Kidney epithelial cell (primary cell): ENCODE measurements at regions not wholly inside any gene's neighbourhood (a gene's known extent, or its start where the extent isn't known, plus 50 kb on each side); places are given as distances from the start of the nearest gene placed in this dataset.

Experiments used
- DNase-seq: peaks from one replicate; pipeline ENCODE4 v3.0.0-alpha.2; 2010; ENCODE audit warnings: low read depth
- H3K27me3 ChIP-seq: 2 replicates; pipeline ENCODE4 v1.6.0; 2011; ENCODE audit warnings: low read length; ENCODE audit not compliant: control insufficient read depth, insufficient read depth
- H3K36me3 ChIP-seq: 2 replicates; pipeline ENCODE4 v1.5.1; 2011; ENCODE audit warnings: low read length; ENCODE audit not compliant: control insufficient read depth, insufficient read depth
- H3K4me3 ChIP-seq: 2 replicates; pipeline ENCODE4 v1.5.1; 2011; ENCODE audit warnings: low read depth, mild to moderate bottlenecking, control low read depth, low read length
- TF ChIP-seq, protein P1 (sequence below): IDR thresholded peaks from 2 replicates; pipeline ENCODE4 v1.5.1; 2011; ENCODE audit warnings: mild to moderate bottlenecking, moderate library complexity, low read length, control low read depth, inconsistent platforms; ENCODE audit not compliant: insufficient read depth, poor library complexity, severe bottlenecking

DNA sequence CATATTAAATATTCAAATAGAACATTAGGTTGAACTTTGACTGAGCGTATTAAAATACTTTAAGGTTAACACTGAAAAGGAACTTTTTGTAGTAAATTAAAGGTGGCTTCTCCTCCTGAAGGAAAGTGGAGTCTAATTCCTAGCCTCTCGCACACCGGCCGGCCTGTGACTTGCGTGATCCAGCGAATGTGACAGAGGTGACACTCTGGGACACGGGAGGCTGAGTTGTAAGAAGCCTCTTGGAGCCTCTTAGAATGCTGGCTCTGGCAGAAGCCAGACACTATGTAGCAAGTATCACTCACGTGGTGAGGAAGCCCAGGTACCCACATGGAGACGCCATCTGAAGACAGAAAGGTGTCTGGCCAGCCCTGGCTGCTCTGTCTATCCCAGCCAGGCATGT, 64.9 kb upstream of the NSMCE3 start:
- no peaks in the 10 kb centered on the region for H3K36me3 ChIP-seq
- DNase-seq: no peak
- TF ChIP-seq, protein P1, sequence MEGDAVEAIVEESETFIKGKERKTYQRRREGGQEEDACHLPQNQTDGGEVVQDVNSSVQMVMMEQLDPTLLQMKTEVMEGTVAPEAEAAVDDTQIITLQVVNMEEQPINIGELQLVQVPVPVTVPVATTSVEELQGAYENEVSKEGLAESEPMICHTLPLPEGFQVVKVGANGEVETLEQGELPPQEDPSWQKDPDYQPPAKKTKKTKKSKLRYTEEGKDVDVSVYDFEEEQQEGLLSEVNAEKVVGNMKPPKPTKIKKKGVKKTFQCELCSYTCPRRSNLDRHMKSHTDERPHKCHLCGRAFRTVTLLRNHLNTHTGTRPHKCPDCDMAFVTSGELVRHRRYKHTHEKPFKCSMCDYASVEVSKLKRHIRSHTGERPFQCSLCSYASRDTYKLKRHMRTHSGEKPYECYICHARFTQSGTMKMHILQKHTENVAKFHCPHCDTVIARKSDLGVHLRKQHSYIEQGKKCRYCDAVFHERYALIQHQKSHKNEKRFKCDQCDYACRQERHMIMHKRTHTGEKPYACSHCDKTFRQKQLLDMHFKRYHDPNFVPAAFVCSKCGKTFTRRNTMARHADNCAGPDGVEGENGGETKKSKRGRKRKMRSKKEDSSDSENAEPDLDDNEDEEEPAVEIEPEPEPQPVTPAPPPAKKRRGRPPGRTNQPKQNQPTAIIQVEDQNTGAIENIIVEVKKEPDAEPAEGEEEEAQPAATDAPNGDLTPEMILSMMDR: no peak
- H3K4me3 ChIP-seq: no peak overlapping the region
- H3K27me3 ChIP-seq: no peaks in the 10 kb centered on the region

GRCh38 chr15:29333261-29333660, 63.6 kb upstream of the NSMCE3 start:
- Histone ChIP-seq H3K36me3 (no peaks in the 10 kb centered on the region), H3K4me3 (no peak overlapping the region), H3K27me3 (no peaks in the 10 kb centered on the region)
- DNase-seq: no peak
- TF ChIP-seq, protein P1: no peak

DNA sequence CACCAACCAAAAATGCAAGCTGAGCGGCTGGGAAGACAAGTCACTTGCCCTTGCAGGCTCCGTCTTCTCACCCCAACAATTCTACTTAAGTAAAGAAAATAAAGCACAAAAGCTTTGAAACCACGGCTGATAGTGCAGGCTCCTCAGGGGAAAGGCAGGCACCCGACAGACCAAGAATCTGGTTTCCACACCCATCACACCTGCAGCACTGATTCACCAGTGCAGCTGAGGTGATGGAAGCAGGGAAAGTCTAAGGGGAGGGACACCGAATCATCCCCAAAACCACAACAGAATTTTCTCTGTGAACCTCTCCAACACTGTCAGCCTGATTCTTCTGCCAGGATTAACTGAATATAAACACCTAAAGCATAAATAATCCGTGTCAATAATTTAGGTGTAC, 62.0 kb upstream of the NSMCE3 start:
- DNase-seq: no peak
- Histone ChIP-seq H3K27me3 (no peaks in the 10 kb centered on the region), H3K4me3 (no peak overlapping the region), H3K36me3 (no peaks in the 10 kb centered on the region)
- TF ChIP-seq, protein P1: no peak

DNA sequence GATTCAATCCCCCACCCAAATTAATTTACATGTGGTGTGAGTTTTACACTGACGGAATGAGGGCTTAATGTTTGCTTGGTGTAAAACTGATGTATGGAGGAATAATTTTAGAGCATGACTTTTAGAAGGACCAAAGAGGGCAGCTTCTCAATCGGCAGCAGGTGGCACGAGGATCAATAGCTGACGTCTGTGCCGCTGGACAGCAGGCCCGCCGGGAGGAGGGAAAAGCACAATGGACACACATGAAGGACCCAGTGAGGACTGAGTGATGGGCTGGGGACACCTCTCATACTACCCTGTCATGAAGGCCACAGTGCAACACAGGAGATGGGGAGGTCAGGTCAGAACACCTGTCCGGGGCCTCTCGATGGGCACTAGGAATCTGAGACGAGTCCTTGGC, 61.4 kb upstream of the NSMCE3 start:
- Histone ChIP-seq H3K36me3 (no peaks in the 10 kb centered on the region), H3K4me3 (no peak overlapping the region), H3K27me3 (no peaks in the 10 kb centered on the region)
- no peak for DNase-seq
- TF ChIP-seq, protein P1: no peak

DNA sequence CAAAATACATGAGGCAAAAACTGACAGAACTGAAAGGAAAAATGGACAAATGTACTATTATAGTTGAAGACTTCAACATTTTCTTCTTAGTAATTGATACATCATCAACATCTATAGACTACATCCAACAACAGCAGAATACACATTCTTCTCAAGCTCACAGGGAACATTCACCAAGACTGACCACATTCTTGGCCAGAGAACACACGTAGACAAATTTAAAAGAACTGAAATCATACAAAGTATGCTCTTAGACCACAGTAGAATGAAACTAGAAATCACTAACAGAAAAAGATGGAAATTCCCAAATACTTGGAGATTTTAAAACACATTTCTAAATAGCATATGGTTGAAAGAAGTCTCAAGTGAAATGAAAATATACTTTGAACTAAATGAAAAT, 55.1 kb upstream of the NSMCE3 start:
- Histone ChIP-seq H3K4me3 (no peak overlapping the region), H3K36me3 (no peaks in the 10 kb centered on the region), H3K27me3 (no peaks in the 10 kb centered on the region)
- TF ChIP-seq, protein P1: no peak
- DNase-seq: no peak

DNA sequence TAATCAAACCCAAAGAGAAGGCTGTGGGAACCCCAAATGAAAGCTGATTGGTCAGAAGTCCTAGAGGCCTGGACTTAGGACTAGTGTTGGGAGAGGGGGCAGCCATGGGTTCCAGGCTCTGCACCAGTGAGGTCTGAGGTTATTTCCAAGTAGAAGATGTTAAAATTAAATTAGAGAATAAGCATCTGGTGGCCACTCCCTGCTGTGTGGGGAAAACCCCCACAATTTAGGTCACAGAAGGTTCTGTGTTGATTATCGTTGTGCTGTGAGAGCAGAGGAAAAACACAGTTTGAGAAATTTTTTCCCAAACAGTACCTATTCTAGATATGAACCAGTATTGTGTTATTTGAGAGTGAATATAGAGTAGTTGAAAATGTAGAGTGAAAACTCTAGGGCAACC, 53.9 kb upstream of the NSMCE3 start:
- H3K36me3 ChIP-seq: no peaks in the 10 kb centered on the region
- DNase-seq: no peak
- no peaks in the 10 kb centered on the region for H3K27me3 ChIP-seq
- TF ChIP-seq, protein P1: no peak
- no peak overlapping the region for H3K4me3 ChIP-seq
